GM18511 (cell line): ENCODE measurements at regions not wholly inside any gene's neighbourhood (a gene's known extent, or its start where the extent isn't known, plus 50 kb on each side); places are given as distances from the start of the nearest gene placed in this dataset.
"Not testable (repeated sequence)": the region's sequence is repeated elsewhere in the genome, so short reads cannot be mapped to it uniquely, and the experiment has no call there.

Source experiments
- ATAC-seq: cut with Tn5 transposase; IDR thresholded peaks from one replicate; pipeline ENCODE4 v1.9.1; 2021; ENCODE audit warnings: mild to moderate bottlenecking, moderate library complexity; ENCODE audit not compliant: unreplicated experiment

DNA sequence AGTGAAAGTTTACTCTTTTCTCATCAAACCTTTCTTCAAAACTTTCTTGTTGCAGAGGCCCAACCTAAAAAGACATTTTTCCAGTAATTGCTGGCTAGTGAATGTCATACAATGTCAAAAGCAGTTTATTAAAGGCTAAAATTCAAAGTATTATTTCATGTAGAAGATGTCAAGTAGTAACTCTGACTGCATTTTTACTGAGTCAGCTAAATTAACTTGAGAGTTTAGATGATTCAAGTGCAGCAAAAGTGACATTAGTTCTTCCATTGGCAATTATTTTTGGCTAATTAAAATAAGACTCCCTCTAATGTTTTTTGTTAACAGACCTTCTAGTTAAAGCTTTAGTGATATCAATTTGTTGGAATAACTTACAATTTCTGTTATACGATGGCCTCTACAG lies 1438.5 kb downstream of the GRIK2 start:
- no peak for ATAC-seq

DNA sequence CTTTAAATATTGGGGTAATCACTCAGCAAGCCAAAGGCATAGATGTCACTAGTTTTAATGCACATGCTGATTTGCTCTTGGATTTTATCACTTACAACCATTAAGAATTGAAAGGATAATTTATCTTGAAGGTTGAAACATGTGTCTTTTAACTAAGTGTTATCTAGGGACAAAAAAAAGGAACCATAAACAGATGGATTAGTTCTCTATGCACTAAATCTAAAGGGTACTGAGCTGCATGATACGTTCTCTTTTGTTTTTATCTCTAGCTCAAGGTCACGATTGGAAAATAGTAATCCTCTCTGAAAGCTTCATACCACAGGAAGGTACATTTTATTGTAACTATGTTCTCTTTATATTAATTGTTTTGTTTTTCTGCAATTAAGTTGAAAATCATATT lies 1426.6 kb downstream of the GRIK2 start:
- ATAC-seq = no peak

DNA sequence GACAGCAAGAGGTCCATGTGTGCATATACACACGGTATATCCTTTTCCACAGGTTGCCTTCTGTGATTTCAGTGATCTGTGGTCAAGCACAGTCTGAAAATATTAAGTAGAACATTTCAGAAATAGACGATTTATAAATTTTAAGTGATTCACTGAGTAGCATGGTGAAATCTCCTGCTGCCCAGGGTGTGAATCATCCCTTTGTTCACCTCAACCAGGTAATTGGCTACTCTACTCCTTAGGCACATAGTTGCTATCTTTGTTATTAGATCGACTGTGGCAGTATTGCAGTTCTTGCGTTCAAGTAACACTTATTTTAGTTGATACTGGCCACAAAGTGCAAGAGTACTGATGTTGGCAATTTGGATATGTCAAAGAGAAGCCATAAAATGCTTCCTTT lies 1421.7 kb downstream of the GRIK2 start:
- ATAC-seq = no peak

DNA sequence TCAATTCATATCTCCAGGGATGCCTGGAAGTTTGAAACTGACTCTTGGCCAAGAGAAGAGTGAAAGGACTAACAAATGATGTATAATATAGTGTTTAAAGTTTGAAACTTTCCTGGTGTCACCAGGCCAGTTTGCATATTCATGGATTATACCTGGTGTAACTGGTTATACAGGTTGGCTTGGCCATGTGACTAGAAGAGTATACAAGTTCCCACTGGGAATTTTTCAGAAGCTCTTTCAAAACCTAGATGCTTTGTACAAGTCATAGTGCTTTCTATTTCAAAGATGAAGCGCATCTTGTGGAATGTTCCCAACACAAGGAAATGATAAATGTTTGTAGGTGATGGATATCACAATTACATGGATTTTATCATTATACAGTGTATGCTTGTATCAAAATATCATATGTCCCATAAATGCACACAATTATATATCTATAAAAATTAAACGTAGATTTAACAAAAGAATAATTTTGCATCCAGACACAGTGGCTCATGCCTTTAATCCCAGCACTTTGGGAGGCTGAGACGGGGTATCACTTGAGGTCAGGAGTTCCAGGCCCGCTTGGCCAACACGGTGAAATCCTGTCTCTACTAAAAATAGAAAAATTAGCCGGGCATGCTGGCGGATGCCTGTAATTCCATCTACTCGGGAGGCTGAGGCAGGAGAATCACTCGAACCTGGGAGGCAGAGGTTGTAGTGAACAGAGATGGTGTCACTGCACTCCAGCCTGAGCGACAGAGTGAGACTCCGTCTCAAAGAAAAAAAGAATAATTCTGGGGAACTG lies 1420.2 kb downstream of the GRIK2 start:
- ATAC-seq = no peak

DNA sequence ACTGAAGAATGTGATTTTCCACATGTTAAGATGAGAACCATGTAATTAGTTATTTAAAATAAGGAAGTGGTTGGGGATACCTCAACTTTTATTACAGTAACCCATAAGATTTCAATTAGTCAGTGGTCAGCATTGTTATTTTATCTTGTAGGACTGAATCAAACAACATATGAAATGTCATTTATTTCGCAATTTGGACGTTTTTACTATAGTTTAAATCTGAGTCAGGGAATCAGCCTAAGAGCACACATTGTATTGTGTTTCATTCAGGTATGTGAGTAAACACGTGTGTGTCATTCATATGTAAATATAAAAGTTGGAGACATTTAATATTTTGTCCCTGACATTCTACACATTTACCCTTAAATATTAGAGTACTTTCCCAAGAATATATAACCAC lies 1418.7 kb downstream of the GRIK2 start:
- no peak for ATAC-seq

DNA sequence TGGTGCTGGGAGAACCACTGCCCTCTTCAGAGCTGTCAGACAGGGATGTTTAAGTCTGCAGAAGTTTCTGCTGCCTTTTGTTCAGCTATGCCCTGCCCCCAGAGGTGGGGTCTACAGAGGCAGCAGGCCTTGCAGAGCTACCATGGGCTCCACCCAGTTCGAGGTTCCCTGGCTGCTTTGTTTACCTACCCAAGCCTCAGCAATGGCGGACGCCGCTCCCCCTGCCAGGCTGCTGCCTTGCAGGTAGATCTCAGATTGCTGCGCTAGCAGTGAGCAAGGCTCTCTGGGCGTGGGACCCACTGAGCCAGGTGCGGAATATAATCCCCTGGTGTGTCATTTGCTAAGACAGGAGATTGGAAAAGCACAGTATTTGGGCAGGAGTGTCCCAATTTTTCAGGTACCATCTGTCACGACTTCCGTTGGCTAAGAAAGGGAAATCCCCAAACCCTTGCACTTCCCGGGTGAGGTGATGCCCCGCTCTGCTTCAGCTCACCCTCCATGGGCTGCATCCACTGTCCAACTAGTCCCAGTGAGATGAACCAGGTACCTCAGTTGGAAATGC lies 1415.5 kb downstream of the GRIK2 start:
- not testable (repeated sequence) for ATAC-seq

DNA sequence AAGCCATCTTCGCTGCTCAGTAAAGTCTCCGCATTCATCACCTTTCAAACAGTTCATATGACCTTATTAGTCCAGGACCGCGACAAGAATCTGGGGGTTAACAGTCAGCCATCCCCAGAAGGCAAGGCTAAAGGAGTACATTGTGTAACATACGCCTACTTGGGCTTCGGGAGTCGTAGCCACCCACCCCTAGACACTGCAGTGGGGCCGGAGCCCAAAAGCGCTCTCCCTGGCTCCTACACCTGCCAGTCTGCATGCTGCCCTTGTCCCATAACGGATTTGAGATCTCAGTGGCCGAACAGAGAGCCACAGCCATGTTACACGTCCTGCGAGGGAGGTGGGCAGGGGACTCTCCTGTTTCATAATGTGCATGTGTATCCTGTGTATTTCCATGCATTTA lies 1405.5 kb downstream of the GRIK2 start:
- ATAC-seq = no peak

DNA sequence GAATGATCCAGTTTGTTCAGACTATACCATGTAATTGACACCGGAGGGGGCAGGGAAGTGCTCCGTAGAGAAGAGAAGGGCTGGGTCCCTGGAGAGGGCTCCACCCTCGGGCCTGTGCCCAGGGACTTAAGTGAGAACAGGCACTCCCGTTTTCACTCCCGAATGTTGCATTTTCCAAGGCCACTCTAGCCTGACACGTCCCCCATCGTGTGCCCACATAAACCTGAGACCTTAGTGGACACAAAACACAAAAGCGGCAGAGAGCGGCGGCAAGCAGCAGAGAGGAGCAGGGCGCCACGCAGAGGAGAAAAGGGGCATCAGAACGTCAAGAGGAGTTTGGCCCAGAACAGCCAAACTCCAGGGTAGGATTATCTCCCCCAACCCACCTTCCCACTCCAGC lies 1405.1 kb downstream of the GRIK2 start:
- no peak for ATAC-seq

DNA sequence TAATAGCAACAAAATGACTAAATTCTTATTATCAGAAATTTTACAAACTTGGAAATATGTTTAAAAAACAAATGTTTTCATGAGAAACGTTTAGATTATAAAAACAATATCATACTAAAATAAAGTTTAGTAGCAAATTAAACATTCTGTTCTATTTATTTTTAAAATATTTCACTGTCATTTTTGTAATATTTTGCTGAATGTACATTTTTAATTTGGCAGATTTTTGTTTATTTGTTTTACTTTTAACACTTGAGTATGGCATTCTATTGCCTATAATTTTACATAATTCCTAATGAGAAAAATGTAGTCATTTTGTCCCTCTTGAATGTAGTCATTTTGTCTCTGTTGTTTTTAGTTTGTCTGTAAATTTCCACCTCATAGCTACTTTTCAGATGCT lies 1400.2 kb downstream of the GRIK2 start:
- no peak for ATAC-seq

DNA sequence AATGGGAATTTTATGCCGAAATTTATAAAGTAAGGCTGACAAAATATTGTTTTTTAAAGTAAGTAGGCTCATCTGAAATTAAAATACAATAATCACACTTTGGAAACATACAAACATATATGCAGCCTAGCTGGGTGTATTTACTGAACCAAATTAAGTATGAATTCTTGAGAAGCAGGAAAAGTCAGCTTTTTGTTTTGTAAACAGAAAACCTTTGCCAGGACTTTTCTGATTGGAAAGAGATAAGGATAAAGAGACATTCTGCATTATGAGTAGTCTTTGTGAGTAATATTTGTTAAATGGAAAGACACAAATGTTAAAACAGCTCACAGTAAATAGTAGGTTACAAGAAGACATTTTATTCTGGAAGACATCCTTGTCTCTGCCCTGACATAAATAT lies 1380.8 kb downstream of the GRIK2 start:
- no peak for ATAC-seq

DNA sequence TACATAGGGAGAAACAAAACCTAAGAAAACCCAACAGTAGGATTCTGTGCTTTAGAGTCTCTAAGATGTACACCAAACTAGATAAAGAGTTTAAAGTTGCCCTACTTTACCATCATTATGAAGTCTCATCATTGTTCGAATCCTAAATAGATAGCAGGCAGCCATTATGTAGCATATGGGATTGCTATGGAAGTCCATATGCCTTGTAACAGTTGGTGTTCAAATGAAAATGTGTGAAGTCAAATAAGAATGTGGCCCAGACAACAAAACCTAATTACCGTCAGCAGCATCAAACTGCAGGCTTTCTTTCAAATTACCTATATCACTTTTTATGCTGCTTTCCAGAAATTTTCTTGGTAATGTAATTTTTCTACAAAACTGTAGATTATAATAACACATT lies 1380.1 kb downstream of the GRIK2 start:
- ATAC-seq = no peak

DNA sequence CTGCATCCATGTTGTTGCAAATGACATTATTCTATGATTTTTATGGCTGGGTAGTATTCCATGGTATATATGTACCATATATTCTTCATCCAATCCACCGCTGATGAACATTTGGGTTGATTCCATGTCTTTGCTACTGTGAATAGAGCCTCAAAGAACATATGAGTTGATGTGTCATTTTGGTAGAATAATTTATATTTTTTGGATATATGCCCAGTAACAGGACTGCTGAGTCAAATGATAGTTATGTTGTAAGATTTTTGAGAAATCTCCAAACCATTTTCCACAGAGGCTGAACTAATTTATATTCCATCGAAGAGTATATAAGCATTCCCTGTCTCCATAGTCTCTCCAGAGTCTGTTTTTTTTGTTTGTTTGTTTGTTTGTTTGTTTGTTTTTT lies 1373.5 kb downstream of the GRIK2 start:
- ATAC-seq = no peak

DNA sequence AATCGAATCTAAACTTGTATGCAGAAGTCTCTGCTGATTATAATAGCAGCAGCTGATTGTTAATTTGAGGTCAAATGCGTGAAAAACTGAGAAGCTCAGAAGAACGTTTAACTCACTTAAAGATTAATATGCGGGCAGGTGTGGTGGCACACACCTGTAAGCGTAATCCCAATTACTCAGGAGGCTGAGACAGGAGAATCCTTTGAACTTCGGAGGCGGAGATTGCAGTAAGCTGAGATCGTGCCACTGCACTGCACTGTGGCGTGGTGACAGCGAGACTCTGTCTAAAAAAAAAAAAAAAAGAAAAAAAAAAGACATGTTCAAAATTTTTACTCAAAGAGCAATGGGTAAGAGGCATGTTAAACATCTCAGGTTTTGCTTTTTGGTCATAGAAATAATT lies 1370.8 kb downstream of the GRIK2 start:
- no peak for ATAC-seq

DNA sequence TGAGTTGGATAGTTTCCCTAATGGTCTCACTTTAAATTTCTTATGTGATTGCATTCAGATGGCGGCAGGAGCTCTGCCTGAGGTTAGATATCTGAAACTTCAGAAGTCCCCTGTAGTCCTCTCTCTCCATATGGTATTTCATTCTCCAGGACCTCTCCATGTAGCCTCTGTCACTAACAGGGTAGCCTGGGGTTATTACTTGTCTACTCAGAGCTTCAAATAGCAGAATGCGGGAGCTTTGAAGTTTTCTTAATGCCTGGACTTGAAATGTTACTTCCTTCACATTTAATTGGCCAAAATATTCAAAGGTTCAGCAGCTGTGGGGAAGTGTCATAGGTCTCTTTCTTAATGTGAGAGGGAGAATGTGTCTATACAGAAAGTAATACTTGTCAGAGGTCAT lies 1370.4 kb downstream of the GRIK2 start:
- ATAC-seq = no peak

DNA sequence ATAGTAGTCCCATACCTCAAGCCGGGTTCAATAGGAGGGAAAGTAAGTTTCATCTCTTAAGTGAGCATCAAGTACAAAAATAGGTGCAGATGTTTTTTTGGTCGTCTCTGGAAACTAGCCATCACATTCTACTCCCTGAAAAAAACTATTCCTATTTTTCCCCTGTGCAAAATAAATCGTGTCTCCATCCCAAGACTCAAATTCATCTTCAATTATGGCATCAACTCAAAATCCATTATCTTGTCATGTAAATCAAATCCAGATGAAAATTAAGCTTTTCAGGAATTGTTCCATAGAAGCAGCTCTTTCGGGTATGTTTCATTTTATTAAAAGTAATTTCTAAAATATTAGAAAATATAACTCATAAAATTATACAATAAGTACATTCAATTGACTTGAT lies 1368.4 kb downstream of the GRIK2 start:
- no peak for ATAC-seq

DNA sequence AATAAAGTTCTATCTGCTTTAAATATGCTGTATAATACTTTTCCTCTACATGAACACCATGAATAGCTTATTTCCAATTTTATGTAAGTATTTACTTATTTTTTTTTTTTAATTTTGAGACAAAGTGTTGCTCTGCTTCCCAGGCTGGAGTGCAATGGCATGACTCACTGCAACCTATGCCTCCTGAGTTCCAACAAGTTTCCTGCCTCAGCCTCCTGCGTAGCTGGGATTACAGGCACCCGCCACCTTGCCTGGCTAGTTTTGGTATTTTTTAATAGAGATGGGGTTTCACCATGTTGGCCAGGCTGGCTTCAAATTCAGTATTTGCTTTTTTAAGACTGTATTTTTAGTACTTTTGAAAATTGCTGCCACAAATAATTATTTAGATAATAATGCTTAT lies 1365.9 kb downstream of the GRIK2 start:
- ATAC-seq = no peak

DNA sequence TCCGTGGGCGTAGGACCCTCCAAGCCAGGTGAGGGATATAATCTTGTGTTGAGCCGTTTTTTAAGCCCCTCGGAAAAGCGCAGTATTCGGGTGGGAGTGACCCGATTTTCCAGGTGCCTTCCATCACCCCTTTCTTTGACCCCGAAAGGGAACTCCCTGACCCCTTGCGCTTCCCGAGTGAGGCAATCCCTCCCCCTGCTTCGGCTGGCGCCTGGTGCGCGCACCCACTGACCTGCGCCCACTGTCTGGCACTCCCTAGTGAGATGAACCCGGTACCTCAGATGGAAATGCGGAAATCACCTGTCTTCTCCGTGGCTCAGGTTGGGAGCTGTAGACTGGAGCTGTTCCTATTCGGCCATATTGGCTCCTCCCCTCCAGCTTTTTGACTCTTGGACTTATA lies 1365.0 kb downstream of the GRIK2 start:
- ATAC-seq = not testable (repeated sequence)

DNA sequence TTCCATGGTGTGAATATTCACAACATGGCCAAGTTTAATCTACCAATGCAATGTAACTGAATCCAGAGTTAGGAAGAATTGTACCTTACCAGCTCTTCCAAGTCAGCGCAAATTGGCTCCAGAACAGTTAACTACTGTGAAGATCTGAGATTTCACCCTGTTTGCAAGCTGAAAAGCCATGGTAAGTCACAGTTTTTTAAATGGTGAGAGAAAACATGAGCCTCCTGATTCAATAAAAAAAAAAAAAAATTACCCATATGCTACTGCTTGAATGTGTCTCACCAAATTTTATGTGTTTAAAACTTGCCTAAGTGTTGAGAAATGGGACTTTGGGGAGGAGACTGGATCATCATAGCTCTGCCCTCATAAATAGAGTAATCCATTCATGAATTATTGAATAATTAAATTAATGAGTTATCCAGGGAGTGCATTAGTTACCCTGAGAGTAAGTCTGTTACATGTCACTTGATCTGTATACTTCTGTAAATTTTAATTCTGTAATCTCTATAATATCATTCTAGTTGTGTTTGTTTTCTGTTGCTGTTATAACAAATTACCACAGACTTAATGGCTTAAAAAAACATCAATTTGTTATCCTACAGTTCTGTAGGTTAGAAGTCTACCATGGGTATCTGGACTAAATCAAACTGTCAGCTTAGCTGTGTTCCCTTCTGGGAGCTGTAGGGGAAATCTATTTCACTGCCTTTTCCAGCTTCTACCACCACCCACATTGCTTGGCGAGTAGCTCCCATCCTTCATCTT lies 1355.9 kb downstream of the GRIK2 start:
- ATAC-seq = no peak

DNA sequence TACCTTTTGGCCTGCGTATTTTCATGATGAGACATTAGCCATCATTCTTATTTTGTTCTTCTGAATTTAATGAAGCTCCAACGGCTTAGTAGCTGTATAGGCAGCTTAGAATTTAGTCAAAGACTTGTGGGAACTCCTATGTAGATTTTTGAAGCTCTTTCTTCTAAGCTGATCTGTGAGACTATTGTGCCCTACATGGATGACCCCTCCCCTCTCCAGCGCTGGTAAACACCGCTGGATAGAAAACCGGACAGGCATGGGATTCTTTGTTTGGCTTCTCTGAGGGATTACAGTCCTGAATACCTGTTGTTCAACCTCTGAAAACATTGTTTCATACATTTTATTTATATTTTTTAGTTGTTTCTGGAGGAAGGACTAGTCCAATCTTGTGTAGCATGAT lies 1353.4 kb downstream of the GRIK2 start:
- no peak for ATAC-seq

DNA sequence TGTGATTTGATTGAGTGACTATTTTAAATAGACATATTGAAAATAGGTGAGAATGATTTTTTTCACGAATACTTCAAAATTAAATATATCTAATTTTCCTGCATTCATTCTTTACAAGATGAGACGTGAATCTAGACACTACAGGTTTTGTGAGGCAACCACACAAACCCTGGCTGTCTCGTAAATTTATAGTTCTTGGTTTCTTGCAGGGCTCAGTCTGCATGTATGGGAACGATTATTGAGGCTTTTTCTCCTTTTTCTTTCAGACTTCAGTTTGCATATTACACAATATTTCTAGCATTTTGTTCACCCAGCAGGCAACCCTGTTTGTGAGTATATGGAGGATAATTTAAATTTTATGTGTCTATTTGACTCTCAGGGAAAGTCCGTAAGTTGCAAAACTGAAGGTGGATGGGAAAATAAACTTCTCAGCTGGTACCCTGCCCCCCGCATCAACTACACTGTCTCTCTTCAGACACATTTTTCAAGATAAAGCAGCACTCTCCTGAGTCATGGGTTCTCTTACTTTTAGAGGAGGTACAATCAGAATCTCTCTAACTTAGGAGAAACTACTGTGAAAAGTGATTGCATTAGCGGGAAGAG lies 1349.3 kb downstream of the GRIK2 start:
- no peak for ATAC-seq

DNA sequence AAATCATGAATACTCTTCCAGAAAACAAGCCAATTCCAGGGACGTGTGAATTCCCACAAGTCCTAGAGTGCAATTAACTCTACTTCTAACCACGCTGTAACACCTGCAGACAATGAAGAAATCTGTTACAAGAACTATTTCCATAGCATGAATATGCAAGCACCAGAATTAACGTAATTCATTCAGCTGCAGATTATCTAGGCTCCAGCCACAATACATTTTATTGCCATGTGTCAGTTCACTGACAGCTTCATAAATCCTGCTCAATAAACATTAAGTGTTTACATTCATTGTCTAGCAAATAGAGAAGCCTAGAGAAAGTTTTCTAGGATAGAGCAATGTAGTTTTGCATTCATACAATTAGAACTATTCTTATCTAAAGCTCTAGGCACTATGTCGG lies 1348.5 kb downstream of the GRIK2 start:
- no peak for ATAC-seq

DNA sequence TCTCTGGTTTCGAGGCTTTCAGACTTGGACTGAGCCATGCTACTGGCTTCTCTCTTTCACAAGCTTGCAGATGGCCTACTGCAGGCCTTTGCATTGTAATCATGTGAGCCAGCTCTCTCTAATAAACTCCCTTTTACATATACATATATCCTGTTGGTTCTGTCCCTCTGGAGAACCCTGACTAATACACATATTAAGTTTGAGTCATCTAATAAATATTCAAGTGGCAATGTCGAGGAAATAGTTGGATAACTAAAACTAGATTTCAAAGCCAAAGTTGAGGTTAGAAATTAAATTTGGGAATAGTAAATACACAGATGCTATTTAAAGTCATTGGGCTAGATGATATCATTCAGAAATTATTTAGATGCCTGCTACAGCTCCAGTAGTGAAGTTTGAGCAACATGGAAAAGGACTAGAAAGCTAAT lies 1343.4 kb downstream of the GRIK2 start:
- ATAC-seq = no peak
